ENCODE measurements at regions not wholly inside any gene's neighbourhood (a gene's known extent, or its start where the extent isn't known, plus 50 kb on each side); places are given as distances from the start of the nearest gene placed in this dataset.

DNA sequence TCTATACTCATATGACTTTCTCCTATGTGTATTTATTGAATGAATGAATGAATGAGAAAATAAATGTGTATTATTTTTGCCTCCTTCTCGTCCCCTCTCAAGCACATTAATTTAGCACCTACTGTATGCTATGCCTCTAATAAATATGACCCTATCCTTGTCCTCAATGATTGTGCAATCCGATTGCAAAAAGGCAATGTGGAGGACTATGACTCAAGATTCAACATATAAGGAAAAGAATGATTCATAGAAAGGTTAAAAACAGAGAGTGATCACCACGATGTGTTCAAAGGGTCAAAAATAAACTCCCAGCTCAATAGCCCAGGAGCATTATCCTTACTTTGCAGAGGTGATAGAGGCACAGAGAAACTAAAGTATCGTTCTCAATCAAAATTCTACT is 322.8 kb upstream of the SORCS1 start (continued):
- TF ChIP-seq, protein P1, sequence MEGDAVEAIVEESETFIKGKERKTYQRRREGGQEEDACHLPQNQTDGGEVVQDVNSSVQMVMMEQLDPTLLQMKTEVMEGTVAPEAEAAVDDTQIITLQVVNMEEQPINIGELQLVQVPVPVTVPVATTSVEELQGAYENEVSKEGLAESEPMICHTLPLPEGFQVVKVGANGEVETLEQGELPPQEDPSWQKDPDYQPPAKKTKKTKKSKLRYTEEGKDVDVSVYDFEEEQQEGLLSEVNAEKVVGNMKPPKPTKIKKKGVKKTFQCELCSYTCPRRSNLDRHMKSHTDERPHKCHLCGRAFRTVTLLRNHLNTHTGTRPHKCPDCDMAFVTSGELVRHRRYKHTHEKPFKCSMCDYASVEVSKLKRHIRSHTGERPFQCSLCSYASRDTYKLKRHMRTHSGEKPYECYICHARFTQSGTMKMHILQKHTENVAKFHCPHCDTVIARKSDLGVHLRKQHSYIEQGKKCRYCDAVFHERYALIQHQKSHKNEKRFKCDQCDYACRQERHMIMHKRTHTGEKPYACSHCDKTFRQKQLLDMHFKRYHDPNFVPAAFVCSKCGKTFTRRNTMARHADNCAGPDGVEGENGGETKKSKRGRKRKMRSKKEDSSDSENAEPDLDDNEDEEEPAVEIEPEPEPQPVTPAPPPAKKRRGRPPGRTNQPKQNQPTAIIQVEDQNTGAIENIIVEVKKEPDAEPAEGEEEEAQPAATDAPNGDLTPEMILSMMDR (conservative IDR thresholded peaks at IDR 0.05; ENCODE audit: low read depth in 2 of 2): no peak
- TF ChIP-seq, protein P2, sequence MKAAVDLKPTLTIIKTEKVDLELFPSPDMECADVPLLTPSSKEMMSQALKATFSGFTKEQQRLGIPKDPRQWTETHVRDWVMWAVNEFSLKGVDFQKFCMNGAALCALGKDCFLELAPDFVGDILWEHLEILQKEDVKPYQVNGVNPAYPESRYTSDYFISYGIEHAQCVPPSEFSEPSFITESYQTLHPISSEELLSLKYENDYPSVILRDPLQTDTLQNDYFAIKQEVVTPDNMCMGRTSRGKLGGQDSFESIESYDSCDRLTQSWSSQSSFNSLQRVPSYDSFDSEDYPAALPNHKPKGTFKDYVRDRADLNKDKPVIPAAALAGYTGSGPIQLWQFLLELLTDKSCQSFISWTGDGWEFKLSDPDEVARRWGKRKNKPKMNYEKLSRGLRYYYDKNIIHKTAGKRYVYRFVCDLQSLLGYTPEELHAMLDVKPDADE (IDR thresholded peaks at IDR 0.05): no peak
- TF ChIP-seq NANOG (IDR thresholded peaks at IDR 0.05; ENCODE audit: borderline replicate concordance): no peak
- TF ChIP-seq, protein P3, sequence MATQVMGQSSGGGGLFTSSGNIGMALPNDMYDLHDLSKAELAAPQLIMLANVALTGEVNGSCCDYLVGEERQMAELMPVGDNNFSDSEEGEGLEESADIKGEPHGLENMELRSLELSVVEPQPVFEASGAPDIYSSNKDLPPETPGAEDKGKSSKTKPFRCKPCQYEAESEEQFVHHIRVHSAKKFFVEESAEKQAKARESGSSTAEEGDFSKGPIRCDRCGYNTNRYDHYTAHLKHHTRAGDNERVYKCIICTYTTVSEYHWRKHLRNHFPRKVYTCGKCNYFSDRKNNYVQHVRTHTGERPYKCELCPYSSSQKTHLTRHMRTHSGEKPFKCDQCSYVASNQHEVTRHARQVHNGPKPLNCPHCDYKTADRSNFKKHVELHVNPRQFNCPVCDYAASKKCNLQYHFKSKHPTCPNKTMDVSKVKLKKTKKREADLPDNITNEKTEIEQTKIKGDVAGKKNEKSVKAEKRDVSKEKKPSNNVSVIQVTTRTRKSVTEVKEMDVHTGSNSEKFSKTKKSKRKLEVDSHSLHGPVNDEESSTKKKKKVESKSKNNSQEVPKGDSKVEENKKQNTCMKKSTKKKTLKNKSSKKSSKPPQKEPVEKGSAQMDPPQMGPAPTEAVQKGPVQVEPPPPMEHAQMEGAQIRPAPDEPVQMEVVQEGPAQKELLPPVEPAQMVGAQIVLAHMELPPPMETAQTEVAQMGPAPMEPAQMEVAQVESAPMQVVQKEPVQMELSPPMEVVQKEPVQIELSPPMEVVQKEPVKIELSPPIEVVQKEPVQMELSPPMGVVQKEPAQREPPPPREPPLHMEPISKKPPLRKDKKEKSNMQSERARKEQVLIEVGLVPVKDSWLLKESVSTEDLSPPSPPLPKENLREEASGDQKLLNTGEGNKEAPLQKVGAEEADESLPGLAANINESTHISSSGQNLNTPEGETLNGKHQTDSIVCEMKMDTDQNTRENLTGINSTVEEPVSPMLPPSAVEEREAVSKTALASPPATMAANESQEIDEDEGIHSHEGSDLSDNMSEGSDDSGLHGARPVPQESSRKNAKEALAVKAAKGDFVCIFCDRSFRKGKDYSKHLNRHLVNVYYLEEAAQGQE (IDR thresholded peaks at IDR 0.05; ENCODE audit: unreplicated experiment): no peak
- TF ChIP-seq CREB1 (CRISPR knock-in tag; IDR thresholded peaks at IDR 0.05; ENCODE audit: low read depth): no peak
- TF ChIP-seq ZNF114 (CRISPR knock-in tag; IDR thresholded peaks at IDR 0.05): no peak

DNA sequence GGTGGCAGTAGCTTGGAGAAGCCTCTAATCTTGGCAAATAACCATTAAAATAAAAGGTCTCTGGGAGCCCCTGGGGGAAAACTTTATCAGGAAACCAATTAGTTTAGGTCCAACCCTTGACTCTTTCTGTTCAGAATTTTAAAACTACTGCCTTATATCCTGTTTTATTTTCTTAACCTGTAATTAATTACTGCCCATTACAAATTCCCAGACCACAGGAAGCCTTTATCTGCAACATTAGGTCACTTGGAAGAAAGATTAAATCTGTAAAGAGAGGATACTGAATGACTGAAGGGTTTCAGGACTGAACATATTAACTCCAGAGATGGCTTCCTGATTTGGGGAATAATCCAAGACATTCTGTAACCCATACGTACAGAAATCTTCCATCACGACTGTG is 320.5 kb upstream of the SORCS1 start:
- H3K4me2 ChIP-seq: no peak overlapping the region
- H3K27me3 ChIP-seq (ENCODE audit: insufficient read depth): no peaks in the 10 kb centered on the region
- H3K36me3 ChIP-seq (ENCODE audit: insufficient read depth): no peaks in the 10 kb centered on the region
- H3K4me1 Mint-ChIP-seq: no peaks in the 10 kb centered on the region; the same call in 2 of the 3 replicates
- H3K9me2 ChIP-seq (ENCODE audit: insufficient read depth): peaks cover 3% of the 10 kb centered on the region; the same call in 1 of the 2 replicates
- no peaks in the 10 kb centered on the region for H3F3A ChIP-seq (replicated peaks; ENCODE audit: low read depth)
- no peak overlapping the region for H3K27ac ChIP-seq (ENCODE audit: low read depth)
- H3K27ac Mint-ChIP-seq: no peak overlapping the region
- H3K27me3 Mint-ChIP-seq (ENCODE audit: insufficient read depth, low read depth, poor library complexity): no peaks in the 10 kb centered on the region
- H3K9me3 Mint-ChIP-seq: peaks cover 8% of the 10 kb centered on the region; the same call in 2 of the 3 replicates
- H4K20me1 ChIP-seq (replicated peaks; ENCODE audit: insufficient read depth): no peaks in the 10 kb centered on the region
- DNase-seq (ENCODE audit: low spot score) (no peak), ATAC-seq (no peak)
- H3K4me3 ChIP-seq: no peak overlapping the region
- no peak overlapping the region for H3K4me3 Mint-ChIP-seq
- no peaks in the 10 kb centered on the region for H3K79me2 ChIP-seq (replicated peaks; ENCODE audit: insufficient read depth)
- peaks cover 6% of the 10 kb centered on the region; the same call in 2 of the 3 replicates for H3K36me3 Mint-ChIP-seq (ENCODE audit: low read depth)
- no peak overlapping the region for H2AFZ ChIP-seq
- H3K4me1 ChIP-seq (ENCODE audit: insufficient read depth): no peaks in the 10 kb centered on the region; the same call in 1 of the 2 replicates
- TF ChIP-seq, protein P2 (IDR thresholded peaks at IDR 0.05): no peak
- TF ChIP-seq EZH2phosphoT487 (IDR thresholded peaks at IDR 0.05; ENCODE audit: unreplicated experiment) (no peak), ZNF331 (CRISPR knock-in tag; IDR thresholded peaks at IDR 0.05; ENCODE audit: low read depth) (no peak), NANOG (IDR thresholded peaks at IDR 0.05; ENCODE audit: borderline replicate concordance) (no peak), STAT1 (IDR thresholded peaks at IDR 0.05; ENCODE audit: unreplicated experiment) (no peak), JUNB (IDR thresholded peaks at IDR 0.05; ENCODE audit: unreplicated experiment) (no peak)
- TF ChIP-seq, protein P3 (IDR thresholded peaks at IDR 0.05; ENCODE audit: unreplicated experiment): no peak
- TF ChIP-seq, protein P1 (conservative IDR thresholded peaks at IDR 0.05; ENCODE audit: low read depth in 2 of 2): no peak

Data from GM23338 (cell line).